ENCODE measurements at regions not wholly inside any gene's neighbourhood (a gene's known extent, or its start where the extent isn't known, plus 50 kb on each side); places are given as distances from the start of the nearest gene placed in this dataset.

DNA sequence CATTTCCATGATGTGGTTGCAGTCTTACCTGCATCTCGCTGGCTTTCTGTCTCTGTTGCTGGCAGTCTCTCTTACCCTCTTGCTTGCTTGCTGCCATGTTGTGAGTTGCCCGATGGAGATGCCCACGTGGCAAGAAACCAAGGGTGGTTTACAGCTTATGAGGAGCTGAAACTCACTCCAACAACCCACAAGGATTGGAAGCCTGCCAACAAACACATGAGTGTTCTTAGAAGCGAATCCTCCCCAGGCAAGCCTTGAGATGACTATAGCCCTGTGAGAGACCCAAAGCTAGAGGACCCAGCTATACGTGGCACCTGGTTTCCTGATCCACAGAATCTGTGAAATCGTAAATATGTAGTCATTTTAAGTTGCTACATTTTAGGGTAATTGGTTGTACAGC lies 490.9 kb upstream of the ADAMTS9 start:
- Histone ChIP-seq H3K4me1 (no peaks in the 10 kb centered on the region), H3K27me3 (replicated peaks; ENCODE audit: control insufficient read depth, insufficient read depth, low read length) (no peaks in the 10 kb centered on the region), H3K9me3 (no peaks in the 10 kb centered on the region), H3K4me3 (ENCODE audit: low read depth, low read length) (no peak overlapping the region), H3K36me3 (ENCODE audit: control insufficient read depth, insufficient read depth, low read length) (no peaks in the 10 kb centered on the region)
- no peaks in the 10 kb centered on the region for H3K27me3 Mint-ChIP-seq (ENCODE audit: insufficient read depth, unreplicated experiment)
- H3K27ac Mint-ChIP-seq (ENCODE audit: unreplicated experiment), result no peak overlapping the region
- CTCF ChIA-PET, result no interaction called here
- no peak for DNase-seq
- no peaks in the 10 kb centered on the region for H3K9me3 Mint-ChIP-seq (ENCODE audit: unreplicated experiment)
- no TSS peak for BruUV-seq (replicated peaks)
- H3K36me3 Mint-ChIP-seq (ENCODE audit: insufficient read depth, unreplicated experiment), result no peaks in the 10 kb centered on the region
- POLR2A ChIA-PET, result no interaction called here
- no peak overlapping the region for H3K4me3 Mint-ChIP-seq (ENCODE audit: unreplicated experiment)
- peaks cover 17% of the 10 kb centered on the region for H3K4me1 Mint-ChIP-seq (ENCODE audit: low read depth, unreplicated experiment)
- TF ChIP-seq, protein P1, sequence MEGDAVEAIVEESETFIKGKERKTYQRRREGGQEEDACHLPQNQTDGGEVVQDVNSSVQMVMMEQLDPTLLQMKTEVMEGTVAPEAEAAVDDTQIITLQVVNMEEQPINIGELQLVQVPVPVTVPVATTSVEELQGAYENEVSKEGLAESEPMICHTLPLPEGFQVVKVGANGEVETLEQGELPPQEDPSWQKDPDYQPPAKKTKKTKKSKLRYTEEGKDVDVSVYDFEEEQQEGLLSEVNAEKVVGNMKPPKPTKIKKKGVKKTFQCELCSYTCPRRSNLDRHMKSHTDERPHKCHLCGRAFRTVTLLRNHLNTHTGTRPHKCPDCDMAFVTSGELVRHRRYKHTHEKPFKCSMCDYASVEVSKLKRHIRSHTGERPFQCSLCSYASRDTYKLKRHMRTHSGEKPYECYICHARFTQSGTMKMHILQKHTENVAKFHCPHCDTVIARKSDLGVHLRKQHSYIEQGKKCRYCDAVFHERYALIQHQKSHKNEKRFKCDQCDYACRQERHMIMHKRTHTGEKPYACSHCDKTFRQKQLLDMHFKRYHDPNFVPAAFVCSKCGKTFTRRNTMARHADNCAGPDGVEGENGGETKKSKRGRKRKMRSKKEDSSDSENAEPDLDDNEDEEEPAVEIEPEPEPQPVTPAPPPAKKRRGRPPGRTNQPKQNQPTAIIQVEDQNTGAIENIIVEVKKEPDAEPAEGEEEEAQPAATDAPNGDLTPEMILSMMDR (IDR thresholded peaks at IDR 0.05; ENCODE audit: insufficient read depth in 1 of 2, low read depth in 1 of 2, low read length in 1 of 2, severe bottlenecking in 1 of 2, unreplicated experiment in 1 of 2), result no peak
- intact Hi-C loops (cut with micrococcal nuclease; ENCODE audit: unreplicated experiment), result no loop called here

DNA sequence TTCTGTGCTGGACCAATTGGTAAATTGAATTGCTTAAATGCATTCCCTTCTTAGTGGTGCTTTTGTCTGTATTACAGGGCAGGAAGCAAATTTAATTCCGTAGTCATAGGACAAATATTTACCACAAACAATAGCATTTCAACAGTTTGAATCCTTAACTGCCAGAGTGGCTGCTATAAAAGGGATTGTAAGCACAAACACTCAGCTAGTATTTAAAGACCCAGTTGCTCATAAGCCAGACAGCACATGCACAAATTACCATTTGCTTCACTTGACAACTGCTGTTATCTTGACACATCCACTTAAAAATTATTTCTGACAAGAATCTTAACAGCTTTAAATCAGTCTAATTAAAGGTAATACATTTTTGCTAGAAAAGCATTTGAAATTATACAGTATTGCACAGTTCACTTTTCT lies 490.2 kb upstream of the ADAMTS9 start:
- H3K9me3 Mint-ChIP-seq (ENCODE audit: unreplicated experiment), result no peaks in the 10 kb centered on the region
- Histone ChIP-seq H3K4me3 (ENCODE audit: low read depth, low read length) (no peak overlapping the region), H3K9me3 (no peaks in the 10 kb centered on the region), H3K27me3 (replicated peaks; ENCODE audit: control insufficient read depth, insufficient read depth, low read length) (no peaks in the 10 kb centered on the region), H3K36me3 (ENCODE audit: control insufficient read depth, insufficient read depth, low read length) (no peaks in the 10 kb centered on the region), H3K4me1 (no peaks in the 10 kb centered on the region)
- BruUV-seq (replicated peaks), result no TSS peak
- H3K4me3 Mint-ChIP-seq (ENCODE audit: unreplicated experiment), result no peak overlapping the region
- intact Hi-C loops (cut with micrococcal nuclease; ENCODE audit: unreplicated experiment), result no loop called here
- H3K4me1 Mint-ChIP-seq (ENCODE audit: low read depth, unreplicated experiment), result peaks cover 17% of the 10 kb centered on the region
- no peak overlapping the region for H3K27ac Mint-ChIP-seq (ENCODE audit: unreplicated experiment)
- CTCF ChIA-PET, result no interaction called here
- no peak for DNase-seq
- no peaks in the 10 kb centered on the region for H3K36me3 Mint-ChIP-seq (ENCODE audit: insufficient read depth, unreplicated experiment)
- no peaks in the 10 kb centered on the region for H3K27me3 Mint-ChIP-seq (ENCODE audit: insufficient read depth, unreplicated experiment)
- TF ChIP-seq, protein P1 (IDR thresholded peaks at IDR 0.05; ENCODE audit: insufficient read depth in 1 of 2, low read depth in 1 of 2, low read length in 1 of 2, severe bottlenecking in 1 of 2, unreplicated experiment in 1 of 2), result no peak
- POLR2A ChIA-PET, result no interaction called here

DNA sequence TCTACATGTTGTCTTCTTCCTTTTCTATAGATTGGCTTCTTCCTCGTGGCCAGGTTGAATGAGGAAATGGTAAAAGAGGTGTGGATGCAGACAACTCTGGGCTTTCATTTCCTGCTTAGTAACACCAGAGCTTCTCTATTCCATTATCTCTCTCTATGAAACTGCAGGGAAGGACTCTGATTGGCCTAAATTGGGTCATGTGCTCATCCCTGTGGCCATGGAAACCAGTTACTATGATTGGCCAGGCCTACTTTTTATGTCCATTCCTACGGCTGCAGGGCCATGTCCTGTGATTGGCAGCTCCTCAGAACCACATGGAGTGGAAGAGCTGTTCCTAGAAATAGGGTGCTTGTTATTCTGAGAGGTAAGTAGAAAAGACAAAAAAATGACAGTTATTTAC lies 486.9 kb upstream of the ADAMTS9 start:
- H3K36me3 ChIP-seq (ENCODE audit: control insufficient read depth, insufficient read depth, low read length), result no peaks in the 10 kb centered on the region
- intact Hi-C loops (cut with micrococcal nuclease; ENCODE audit: unreplicated experiment), result no loop called here
- no peak overlapping the region for H3K27ac Mint-ChIP-seq (ENCODE audit: unreplicated experiment)
- H3K4me3 Mint-ChIP-seq (ENCODE audit: unreplicated experiment), result no peak overlapping the region
- no peak for DNase-seq
- peaks cover 8% of the 10 kb centered on the region for H3K4me1 ChIP-seq
- ChIA-PET POLR2A (no interaction called here), CTCF (no interaction called here)
- no TSS peak for BruUV-seq (replicated peaks)
- H3K27me3 ChIP-seq (replicated peaks; ENCODE audit: control insufficient read depth, insufficient read depth, low read length), result no peaks in the 10 kb centered on the region
- peaks cover 30% of the 10 kb centered on the region for H3K4me1 Mint-ChIP-seq (ENCODE audit: low read depth, unreplicated experiment)
- no peaks in the 10 kb centered on the region for H3K36me3 Mint-ChIP-seq (ENCODE audit: insufficient read depth, unreplicated experiment)
- TF ChIP-seq, protein P1 (IDR thresholded peaks at IDR 0.05; ENCODE audit: insufficient read depth in 1 of 2, low read depth in 1 of 2, low read length in 1 of 2, severe bottlenecking in 1 of 2, unreplicated experiment in 1 of 2), result no peak
- no peak overlapping the region for H3K4me3 ChIP-seq (ENCODE audit: low read depth, low read length)
- no peaks in the 10 kb centered on the region for H3K9me3 Mint-ChIP-seq (ENCODE audit: unreplicated experiment)
- no peaks in the 10 kb centered on the region for H3K9me3 ChIP-seq
- H3K27me3 Mint-ChIP-seq (ENCODE audit: insufficient read depth, unreplicated experiment), result no peaks in the 10 kb centered on the region

Measured in Caco-2 (cell line).